ENCODE measurements at regions not wholly inside any gene's neighbourhood (a gene's known extent, or its start where the extent isn't known, plus 50 kb on each side); places are given as distances from the start of the nearest gene placed in this dataset.
"Not testable (repeated sequence)": the region's sequence is repeated elsewhere in the genome, so short reads cannot be mapped to it uniquely, and the experiment has no call there.

GRCh38 chr6:115190534-115190933 lies 847.7 kb upstream of the HS3ST5 start:
- Histone ChIP-seq H4K20me1 (ENCODE audit: insufficient read depth) (no peaks in the 10 kb centered on the region), H3F3A (replicated peaks; ENCODE audit: insufficient read depth) (no peaks in the 10 kb centered on the region), H3K4me2 (no peak overlapping the region), H3K4me3 (ENCODE audit: low read depth in 2 of 2, low read length in 1 of 2) (no peak overlapping the region), H3K9me3 (no peaks in the 10 kb centered on the region), H3K27ac (ENCODE audit: low read depth in 2 of 2, low read length in 1 of 2) (no peak overlapping the region), H2AFZ (ENCODE audit: low read depth) (no peak overlapping the region), H3K4me1 (ENCODE audit: control insufficient read depth in 1 of 2, insufficient read depth in 2 of 2, low read depth in 1 of 2, low read length in 1 of 2) (no peaks in the 10 kb centered on the region), H3K79me2 (ENCODE audit: insufficient read depth) (no peaks in the 10 kb centered on the region), H3K27me3 (ENCODE audit: insufficient read depth) (no peaks in the 10 kb centered on the region), H3K36me3 (replicated peaks in 1 of 2; ENCODE audit: control insufficient read depth in 1 of 2, insufficient read depth in 2 of 2, low read length in 1 of 2) (no peaks in the 10 kb centered on the region), H3K9ac (no peak overlapping the region), H3K9me2 (no peaks in the 10 kb centered on the region)
- no peak for DNase-seq
- POLR2A ChIA-PET, result no interaction called here
- WGBS (ENCODE audit: low lambda C conversion rate), result 25% methylated on average over 1 of the region's 1 CpG
- TF ChIP-seq FOSL2 (IDR thresholded peaks at IDR 0.05; ENCODE audit: borderline replicate concordance, low read depth), result no peak
- no peak for TF ChIP-seq RFX5 (IDR thresholded peaks at IDR 0.05; ENCODE audit: low read length)
- no peak for TF ChIP-seq EZH2phosphoT487 (IDR thresholded peaks at IDR 0.05; ENCODE audit: borderline replicate concordance, low read depth)
- no peak for TF ChIP-seq POLR2AphosphoS5 (IDR thresholded peaks at IDR 0.05; ENCODE audit: low read depth, low read length)
- TF ChIP-seq, protein P1, sequence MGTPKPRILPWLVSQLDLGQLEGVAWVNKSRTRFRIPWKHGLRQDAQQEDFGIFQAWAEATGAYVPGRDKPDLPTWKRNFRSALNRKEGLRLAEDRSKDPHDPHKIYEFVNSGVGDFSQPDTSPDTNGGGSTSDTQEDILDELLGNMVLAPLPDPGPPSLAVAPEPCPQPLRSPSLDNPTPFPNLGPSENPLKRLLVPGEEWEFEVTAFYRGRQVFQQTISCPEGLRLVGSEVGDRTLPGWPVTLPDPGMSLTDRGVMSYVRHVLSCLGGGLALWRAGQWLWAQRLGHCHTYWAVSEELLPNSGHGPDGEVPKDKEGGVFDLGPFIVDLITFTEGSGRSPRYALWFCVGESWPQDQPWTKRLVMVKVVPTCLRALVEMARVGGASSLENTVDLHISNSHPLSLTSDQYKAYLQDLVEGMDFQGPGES (IDR thresholded peaks at IDR 0.05; ENCODE audit: low read depth, low read length), result no peak
- TF ChIP-seq CHD2 (IDR thresholded peaks at IDR 0.05; ENCODE audit: low read length, partially characterized antibody), result no peak
- TF ChIP-seq NFIC (IDR thresholded peaks at IDR 0.05; ENCODE audit: borderline replicate concordance), result no peak
- TF ChIP-seq MEF2A (IDR thresholded peaks at IDR 0.05; ENCODE audit: borderline replicate concordance, low read depth), result no peak
- TF ChIP-seq GATA2 (CRISPR knock-in tag; IDR thresholded peaks at IDR 0.05), result no peak
- no peak for TF ChIP-seq RAD21 (IDR thresholded peaks at IDR 0.05; ENCODE audit: low read length)
- TF ChIP-seq RXRA (IDR thresholded peaks at IDR 0.05; ENCODE audit: borderline replicate concordance, low read depth), result no peak
- TF ChIP-seq TAF1 (IDR thresholded peaks at IDR 0.05; ENCODE audit: borderline replicate concordance, low read depth, low read length), result no peak
- TF ChIP-seq TCF12 (IDR thresholded peaks at IDR 0.05), result no peak
- TF ChIP-seq ELF1 (IDR thresholded peaks at IDR 0.05), result no peak
- CTCF ChIA-PET, result no interaction called here

GRCh38 chr6:115175456-115175855 lies 832.6 kb upstream of the HS3ST5 start:
- H3K36me3 ChIP-seq (replicated peaks in 1 of 2; ENCODE audit: control insufficient read depth in 1 of 2, insufficient read depth in 2 of 2, low read length in 1 of 2); DNase-seq; POLR2A ChIA-PET; H3K9me3 ChIP-seq; H4K20me1 ChIP-seq (ENCODE audit: insufficient read depth); H3K9me2 ChIP-seq; H3K27ac ChIP-seq (ENCODE audit: low read depth in 2 of 2, low read length in 1 of 2); H3K4me3 ChIP-seq (ENCODE audit: low read depth in 2 of 2, low read length in 1 of 2); H3K79me2 ChIP-seq (ENCODE audit: insufficient read depth); H3K27me3 ChIP-seq (ENCODE audit: insufficient read depth); H3F3A ChIP-seq (replicated peaks; ENCODE audit: insufficient read depth); H3K4me1 ChIP-seq (ENCODE audit: control insufficient read depth in 1 of 2, insufficient read depth in 2 of 2, low read depth in 1 of 2, low read length in 1 of 2); CTCF ChIA-PET; H2AFZ ChIP-seq (ENCODE audit: low read depth); H3K4me2 ChIP-seq; H3K9ac ChIP-seq: not testable (repeated sequence)
- WGBS (ENCODE audit: low lambda C conversion rate), result 78% methylated on average over 13 of the region's 18 CpGs

GRCh38 chr6:115165912-115166311 lies 823.1 kb upstream of the HS3ST5 start:
- H3K27me3 ChIP-seq (ENCODE audit: insufficient read depth); H3K9me2 ChIP-seq; H3F3A ChIP-seq (replicated peaks; ENCODE audit: insufficient read depth); H4K20me1 ChIP-seq (ENCODE audit: insufficient read depth); POLR2A ChIA-PET; H3K27ac ChIP-seq (ENCODE audit: low read depth in 2 of 2, low read length in 1 of 2); H3K4me1 ChIP-seq (ENCODE audit: control insufficient read depth in 1 of 2, insufficient read depth in 2 of 2, low read depth in 1 of 2, low read length in 1 of 2); H3K36me3 ChIP-seq (replicated peaks in 1 of 2; ENCODE audit: control insufficient read depth in 1 of 2, insufficient read depth in 2 of 2, low read length in 1 of 2); H2AFZ ChIP-seq (ENCODE audit: low read depth); H3K79me2 ChIP-seq (ENCODE audit: insufficient read depth); H3K4me2 ChIP-seq; H3K4me3 ChIP-seq (ENCODE audit: low read depth in 2 of 2, low read length in 1 of 2); CTCF ChIA-PET; H3K9ac ChIP-seq; DNase-seq; H3K9me3 ChIP-seq: not testable (repeated sequence)
- WGBS (ENCODE audit: low lambda C conversion rate), result 17% methylated on average over 3 of the region's 5 CpGs

Measured in SK-N-SH (cell line).